H1 (cell line): ENCODE measurements at regions not wholly inside any gene's neighbourhood (a gene's known extent, or its start where the extent isn't known, plus 50 kb on each side); places are given as distances from the start of the nearest gene placed in this dataset.

Experiments
- CHD1 ChIP-seq: IDR thresholded peaks from 2 replicates; pipeline ENCODE4 v1.6.1; 2012; ENCODE audit warnings: low read depth, low read length, improper control_type of control experiment
- HDAC6 ChIP-seq: IDR thresholded peaks from one replicate; pipeline ENCODE4 v1.7.1; 2012; ENCODE audit warnings: low read depth, mild to moderate bottlenecking, inconsistent platforms, low read length, moderate library complexity
- JUN ChIP-seq: IDR thresholded peaks from 2 replicates; pipeline ENCODE4 v1.6.1; 2011; ENCODE audit warnings: low read depth, mild to moderate bottlenecking, improper control_type of control experiment, low read length

DNA sequence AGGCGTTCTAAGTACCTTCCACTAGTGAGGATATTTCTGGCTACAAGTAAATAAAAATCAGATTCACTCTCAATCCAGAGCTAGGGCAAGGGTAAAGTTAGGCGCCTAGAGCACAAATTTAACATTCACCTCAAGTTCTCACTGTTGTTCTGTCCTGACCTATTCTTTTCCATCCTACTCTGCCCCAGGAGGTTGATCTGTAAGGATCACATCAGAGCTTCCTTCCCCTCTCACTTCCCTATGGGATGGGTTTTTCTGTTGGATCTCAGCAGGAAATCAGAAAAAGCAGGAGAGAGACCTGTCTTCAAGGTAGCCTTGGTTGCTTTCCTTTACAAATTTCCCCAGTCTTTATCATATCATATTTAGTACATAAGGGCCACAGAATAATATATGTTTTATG lies 316.7 kb downstream of the GABRG2 start (continued):
- TF ChIP-seq CHD1 (no peak), JUN (no peak), HDAC6 (no peak)
